ENCODE measurements at regions not wholly inside any gene's neighbourhood (a gene's known extent, or its start where the extent isn't known, plus 50 kb on each side); places are given as distances from the start of the nearest gene placed in this dataset.

GRCh38 chrX:128517691-128518090 lies 465.5 kb upstream of the ACTRT1 start:
- H3K9me3 ChIP-seq (ENCODE audit: severe bottlenecking), result no peaks in the 10 kb centered on the region
- no peak overlapping the region for H3K27ac ChIP-seq
- no peak for DNase-seq
- TF ChIP-seq, protein P1, sequence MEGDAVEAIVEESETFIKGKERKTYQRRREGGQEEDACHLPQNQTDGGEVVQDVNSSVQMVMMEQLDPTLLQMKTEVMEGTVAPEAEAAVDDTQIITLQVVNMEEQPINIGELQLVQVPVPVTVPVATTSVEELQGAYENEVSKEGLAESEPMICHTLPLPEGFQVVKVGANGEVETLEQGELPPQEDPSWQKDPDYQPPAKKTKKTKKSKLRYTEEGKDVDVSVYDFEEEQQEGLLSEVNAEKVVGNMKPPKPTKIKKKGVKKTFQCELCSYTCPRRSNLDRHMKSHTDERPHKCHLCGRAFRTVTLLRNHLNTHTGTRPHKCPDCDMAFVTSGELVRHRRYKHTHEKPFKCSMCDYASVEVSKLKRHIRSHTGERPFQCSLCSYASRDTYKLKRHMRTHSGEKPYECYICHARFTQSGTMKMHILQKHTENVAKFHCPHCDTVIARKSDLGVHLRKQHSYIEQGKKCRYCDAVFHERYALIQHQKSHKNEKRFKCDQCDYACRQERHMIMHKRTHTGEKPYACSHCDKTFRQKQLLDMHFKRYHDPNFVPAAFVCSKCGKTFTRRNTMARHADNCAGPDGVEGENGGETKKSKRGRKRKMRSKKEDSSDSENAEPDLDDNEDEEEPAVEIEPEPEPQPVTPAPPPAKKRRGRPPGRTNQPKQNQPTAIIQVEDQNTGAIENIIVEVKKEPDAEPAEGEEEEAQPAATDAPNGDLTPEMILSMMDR (IDR thresholded peaks at IDR 0.05; ENCODE audit: low read depth, low read length), result no peak
- H3K27me3 ChIP-seq (ENCODE audit: insufficient read depth, low read depth, severe bottlenecking), result peaks cover 10% of the 10 kb centered on the region
- H3K36me3 ChIP-seq, result no peaks in the 10 kb centered on the region
- H3K4me3 ChIP-seq (ENCODE audit: low read depth, low read length), result no peak overlapping the region

DNA sequence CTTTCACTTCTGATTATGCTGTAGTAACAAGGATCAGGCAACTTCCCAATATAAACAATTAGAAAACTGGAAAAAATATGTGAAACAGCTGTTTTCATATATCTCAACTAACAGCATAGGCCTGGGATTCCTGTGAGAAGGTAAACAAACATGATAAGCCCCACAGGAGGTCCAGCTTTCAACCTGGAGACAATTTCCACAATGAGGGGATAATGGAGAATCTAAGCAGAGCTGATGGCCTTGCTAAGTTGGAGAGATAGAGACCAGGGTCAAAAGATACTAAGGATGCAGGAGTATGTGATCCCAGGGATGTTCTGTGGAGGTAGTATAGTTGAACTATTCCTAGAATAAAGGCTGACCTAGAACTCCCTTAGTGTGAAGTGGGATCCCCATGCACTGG lies 452.3 kb upstream of the ACTRT1 start:
- DNase-seq, result no peak
- TF ChIP-seq, protein P1 (IDR thresholded peaks at IDR 0.05; ENCODE audit: low read depth, low read length), result no peak
- Histone ChIP-seq H3K4me3 (ENCODE audit: low read depth, low read length) (no peak overlapping the region), H3K27ac (no peak overlapping the region), H3K27me3 (ENCODE audit: insufficient read depth, low read depth, severe bottlenecking) (peaks cover 2% of the 10 kb centered on the region), H3K36me3 (no peaks in the 10 kb centered on the region), H3K9me3 (ENCODE audit: severe bottlenecking) (no peaks in the 10 kb centered on the region)

DNA sequence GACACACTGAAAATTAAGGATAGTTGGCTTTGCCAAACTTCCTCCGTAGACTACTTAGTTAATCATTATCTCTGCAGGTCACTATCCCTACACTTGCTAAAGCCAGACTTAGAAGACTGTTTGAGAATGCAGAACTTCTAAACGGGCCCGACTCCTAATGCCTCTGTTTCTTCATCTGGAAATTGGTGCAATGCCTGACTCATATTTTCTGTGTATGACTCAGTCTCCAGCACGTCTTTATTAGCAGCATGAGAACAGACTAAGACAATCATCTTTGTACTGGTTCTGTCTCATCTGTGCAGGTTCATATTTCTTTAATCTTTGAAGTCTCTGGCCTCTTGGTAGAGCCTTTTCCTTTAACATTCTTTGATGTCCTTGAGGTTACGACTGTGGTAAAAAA lies 411.9 kb upstream of the ACTRT1 start:
- Histone ChIP-seq H3K4me3 (ENCODE audit: low read depth, low read length) (no peak overlapping the region), H3K27ac (no peak overlapping the region), H3K9me3 (ENCODE audit: severe bottlenecking) (no peaks in the 10 kb centered on the region), H3K27me3 (ENCODE audit: insufficient read depth, low read depth, severe bottlenecking) (peaks cover 2% of the 10 kb centered on the region), H3K36me3 (no peaks in the 10 kb centered on the region)
- TF ChIP-seq, protein P1 (IDR thresholded peaks at IDR 0.05; ENCODE audit: low read depth, low read length), result no peak
- DNase-seq, result no peak

DNA sequence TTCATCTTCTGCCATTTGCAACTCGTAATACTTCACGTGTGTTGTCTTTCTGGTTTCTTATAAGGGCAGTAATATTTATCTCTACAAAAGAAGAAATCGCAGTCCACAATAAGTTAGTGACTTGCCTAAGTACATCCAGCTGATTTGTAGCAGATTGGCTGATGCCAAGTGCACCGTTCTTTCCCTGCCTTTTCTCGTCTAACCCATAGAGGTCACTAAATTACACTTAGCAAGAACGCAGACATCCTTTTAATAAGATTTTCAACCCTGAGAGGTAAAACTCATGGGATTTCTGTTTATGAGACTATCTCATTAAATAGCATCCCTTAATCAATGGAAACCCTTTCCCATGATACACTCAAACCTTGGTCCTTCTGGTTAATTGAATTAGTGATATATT lies 408.6 kb upstream of the ACTRT1 start:
- H3K9me3 ChIP-seq (ENCODE audit: severe bottlenecking), result no peaks in the 10 kb centered on the region
- TF ChIP-seq, protein P1 (IDR thresholded peaks at IDR 0.05; ENCODE audit: low read depth, low read length), result peak; percentile 41
- no peak overlapping the region for H3K27ac ChIP-seq
- H3K4me3 ChIP-seq (ENCODE audit: low read depth, low read length), result no peak overlapping the region
- no peaks in the 10 kb centered on the region for H3K36me3 ChIP-seq
- H3K27me3 ChIP-seq (ENCODE audit: insufficient read depth, low read depth, severe bottlenecking), result peaks cover 10% of the 10 kb centered on the region
- no peak for DNase-seq

GRCh38 chrX:128458888-128459287 lies 406.7 kb upstream of the ACTRT1 start:
- peaks cover 13% of the 10 kb centered on the region for H3K27me3 ChIP-seq (ENCODE audit: insufficient read depth, low read depth, severe bottlenecking)
- H3K27ac ChIP-seq, result no peak overlapping the region
- no peak overlapping the region for H3K4me3 ChIP-seq (ENCODE audit: low read depth, low read length)
- TF ChIP-seq, protein P1 (IDR thresholded peaks at IDR 0.05; ENCODE audit: low read depth, low read length), result no peak
- H3K9me3 ChIP-seq (ENCODE audit: severe bottlenecking), result no peaks in the 10 kb centered on the region
- no peak for DNase-seq
- no peaks in the 10 kb centered on the region for H3K36me3 ChIP-seq

DNA sequence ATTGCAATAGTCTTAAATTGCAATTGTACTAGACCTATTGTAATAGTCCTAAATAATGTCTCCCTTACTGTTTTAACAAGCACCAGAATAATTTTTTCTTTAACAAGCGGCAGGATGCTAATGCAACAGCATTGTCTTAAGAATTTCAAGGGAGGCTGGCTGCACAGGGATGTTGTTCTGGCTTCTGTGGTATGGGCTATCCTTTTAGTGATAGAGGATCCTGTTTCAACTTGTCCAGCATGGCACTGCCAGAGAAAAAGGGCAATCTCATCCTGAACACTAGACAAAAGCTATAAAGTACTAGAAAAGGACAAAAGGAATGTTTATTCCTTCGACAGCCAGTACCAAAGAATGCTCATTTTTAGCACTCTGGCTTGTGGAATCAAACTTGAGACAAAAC lies 405.5 kb upstream of the ACTRT1 start:
- peaks cover 13% of the 10 kb centered on the region for H3K27me3 ChIP-seq (ENCODE audit: insufficient read depth, low read depth, severe bottlenecking)
- H3K36me3 ChIP-seq, result no peaks in the 10 kb centered on the region
- H3K4me3 ChIP-seq (ENCODE audit: low read depth, low read length), result no peak overlapping the region
- DNase-seq, result no peak
- no peak overlapping the region for H3K27ac ChIP-seq
- no peaks in the 10 kb centered on the region for H3K9me3 ChIP-seq (ENCODE audit: severe bottlenecking)
- TF ChIP-seq, protein P1 (IDR thresholded peaks at IDR 0.05; ENCODE audit: low read depth, low read length), result no peak
